ENCODE measurements at regions not wholly inside any gene's neighbourhood (a gene's known extent, or its start where the extent isn't known, plus 50 kb on each side); places are given as distances from the start of the nearest gene placed in this dataset.

DNA sequence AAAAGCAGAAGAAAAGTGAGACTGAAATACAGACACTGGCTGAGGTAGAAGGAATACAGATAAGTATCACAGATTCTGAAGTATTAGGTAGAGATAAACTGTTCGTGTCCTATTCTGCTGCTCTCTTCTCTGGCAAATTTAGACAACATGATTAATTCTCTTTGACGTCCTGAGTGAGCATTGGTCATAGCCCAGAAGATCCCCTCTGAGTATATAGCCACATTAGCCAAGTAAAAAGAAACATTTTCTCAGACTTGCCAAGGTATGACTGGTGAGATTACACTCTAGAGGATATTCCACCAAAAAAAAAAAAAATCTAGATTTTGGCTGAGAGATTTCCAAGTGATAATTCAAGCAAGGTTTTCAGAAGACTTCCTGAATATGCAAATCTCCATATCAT is 111.4 kb upstream of the ALCAM start:
- no peak for DNase-seq (ENCODE audit: low read depth)
- H3K4me3 ChIP-seq (ENCODE audit: low read length) = no peak overlapping the region
- TF ChIP-seq CTCF (IDR thresholded peaks at IDR 0.05; ENCODE audit: insufficient read depth, low read depth, low read length, missing control alignments) = no peak

DNA sequence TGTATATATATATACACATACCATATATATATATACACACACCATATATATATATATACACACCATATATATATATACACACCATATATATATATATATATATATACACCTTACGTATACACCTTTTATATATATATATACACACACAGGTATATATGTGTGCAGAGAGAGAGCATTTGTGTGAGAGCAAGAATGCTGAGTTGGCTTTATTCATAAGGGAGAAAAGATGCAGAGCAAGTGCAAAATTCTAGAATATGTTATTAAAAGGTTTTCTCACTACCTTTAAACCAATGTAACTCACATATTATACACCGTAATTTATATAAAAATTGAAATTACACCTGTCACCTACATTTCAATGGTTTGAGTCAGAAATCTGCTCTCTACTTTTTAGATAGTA is 107.2 kb upstream of the ALCAM start:
- TF ChIP-seq CTCF (IDR thresholded peaks at IDR 0.05; ENCODE audit: insufficient read depth, low read depth, low read length, missing control alignments) = no peak
- H3K4me3 ChIP-seq (ENCODE audit: low read length) = no peak overlapping the region
- no peak for DNase-seq (ENCODE audit: low read depth)

DNA sequence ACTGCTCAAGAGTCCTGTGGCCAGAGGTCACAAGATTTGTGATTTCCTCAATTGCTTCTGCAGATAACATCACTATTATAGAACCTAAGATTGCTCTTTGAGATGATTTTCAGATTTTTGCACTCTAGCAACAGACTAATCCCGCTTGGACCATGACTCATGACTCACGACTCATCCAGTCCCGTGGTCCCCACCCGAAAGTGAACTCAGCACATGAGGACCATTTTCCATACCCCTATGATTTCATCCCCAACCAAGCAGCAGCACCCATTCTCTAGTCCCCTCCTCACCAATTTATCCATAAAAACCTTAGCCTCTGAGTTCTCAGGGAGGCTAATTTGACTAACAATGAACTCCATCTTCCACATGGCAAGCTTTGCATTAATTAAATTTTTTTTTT is 106.3 kb upstream of the ALCAM start:
- no peak overlapping the region for H3K4me3 ChIP-seq (ENCODE audit: low read length)
- DNase-seq (ENCODE audit: low read depth) = no peak
- TF ChIP-seq CTCF (IDR thresholded peaks at IDR 0.05; ENCODE audit: insufficient read depth, low read depth, low read length, missing control alignments) = no peak

GRCh38 chr3:105274536-105274935 is 92.2 kb upstream of the ALCAM start:
- H3K4me3 ChIP-seq (ENCODE audit: low read length) = no peak overlapping the region
- peak; percentile 70 for DNase-seq (ENCODE audit: low read depth)
- no peak for TF ChIP-seq CTCF (IDR thresholded peaks at IDR 0.05; ENCODE audit: insufficient read depth, low read depth, low read length, missing control alignments)

DNA sequence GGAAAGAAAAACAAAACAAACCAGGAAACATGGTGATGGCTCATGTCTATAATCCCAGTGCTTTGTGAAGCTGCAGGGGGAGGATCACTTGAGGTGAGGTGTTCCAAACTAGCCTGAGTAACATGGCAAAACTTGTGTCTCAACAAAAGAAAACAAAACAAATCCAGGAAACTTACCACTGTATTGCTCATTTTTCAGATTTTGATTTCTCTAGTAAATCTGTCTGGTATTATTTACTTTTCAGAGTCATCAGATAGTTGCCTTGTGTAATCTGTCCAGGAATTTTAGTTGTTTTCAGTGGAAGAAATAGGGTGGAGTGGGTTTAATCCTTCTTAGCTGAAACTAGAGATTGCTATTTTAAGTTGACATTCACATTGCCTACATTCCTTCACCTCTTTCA is 91.8 kb upstream of the ALCAM start:
- no peak for TF ChIP-seq CTCF (IDR thresholded peaks at IDR 0.05; ENCODE audit: insufficient read depth, low read depth, low read length, missing control alignments)
- peak; percentile 96 for DNase-seq (ENCODE audit: low read depth)
- no peak overlapping the region for H3K4me3 ChIP-seq (ENCODE audit: low read length)

DNA sequence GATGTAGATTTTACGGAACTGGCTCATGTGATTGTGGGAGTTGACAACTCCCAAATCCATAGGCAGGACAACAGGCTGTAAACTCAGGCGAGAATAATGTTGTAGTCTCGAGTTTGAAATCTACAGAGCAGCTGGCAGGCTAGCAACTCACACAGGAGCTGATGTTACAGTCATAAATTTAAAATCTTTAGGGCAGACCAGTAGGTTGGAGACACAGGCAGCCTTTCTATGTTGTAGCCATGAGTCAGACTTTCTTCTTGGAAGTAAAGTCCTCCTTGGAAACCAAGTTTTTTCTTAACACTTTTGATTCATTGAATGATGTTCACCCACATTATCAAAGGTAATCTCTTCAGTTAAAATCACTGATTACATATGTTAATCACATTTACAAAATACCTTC is 89.1 kb upstream of the ALCAM start:
- no peak overlapping the region for H3K4me3 ChIP-seq (ENCODE audit: low read length)
- peak; percentile 66 for DNase-seq (ENCODE audit: low read depth)
- TF ChIP-seq CTCF (IDR thresholded peaks at IDR 0.05; ENCODE audit: insufficient read depth, low read depth, low read length, missing control alignments) = no peak

GRCh38 chr3:105278688-105279087 is 88.0 kb upstream of the ALCAM start:
- TF ChIP-seq CTCF (IDR thresholded peaks at IDR 0.05; ENCODE audit: insufficient read depth, low read depth, low read length, missing control alignments) = no peak
- H3K4me3 ChIP-seq (ENCODE audit: low read length) = no peak overlapping the region
- DNase-seq (ENCODE audit: low read depth) = no peak
